Neural progenitor cell (in vitro differentiated cells): ENCODE measurements at regions not wholly inside any gene's neighbourhood (a gene's known extent, or its start where the extent isn't known, plus 50 kb on each side); places are given as distances from the start of the nearest gene placed in this dataset.

ENCODE experiments used
- CTCF ChIP-seq: fragments of 200-600 bp; sonication (generic); IDR thresholded peaks from 2 replicates; pipeline ENCODE4 v1.5.1; 2017; ENCODE audit warnings: antibody characterized with exemption, mild to moderate bottlenecking
- EZH2 ChIP-seq: fragments of 200-600 bp; sonication (generic); IDR thresholded peaks from 2 replicates; pipeline ENCODE4 v1.6.1; 2017; ENCODE audit warnings: antibody characterized with exemption, mild to moderate bottlenecking, moderate library complexity

GRCh38 chr2:234172066-234172465, 121.6 kb downstream of the SPP2 start:
- no peak for TF ChIP-seq EZH2
- TF ChIP-seq CTCF, result no peak
